K562 (cell line): ENCODE measurements at regions not wholly inside any gene's neighbourhood (a gene's known extent, or its start where the extent isn't known, plus 50 kb on each side); places are given as distances from the start of the nearest gene placed in this dataset.

Source experiments
- ATAC-seq: fragments of 200-7000 bp; cut with Tn5 transposase; 3 replicates; pipeline ENCODE4 v1.9.1; 2020; ENCODE audit warnings: moderate library complexity
- BruUV-seq: library from RNA; stranded (reverse); fragments of 400-500 nt; replicated peaks from 2 replicates; lab custom pipeline; 2021; lab: Mats Ljungman, UMichigan
- CTCF ChIA-PET: fragments of 300-600 bp; formaldehyde crosslinking; extraction: SDS; loops from one replicate; lab custom pipeline; 2021; ENCODE audit warnings: low intra/inter-chr PET ratio; lab: Yijun Ruan, JAX
- POLR2A ChIA-PET: fragments of 300-600, 350-650 bp; sonication (Branson Sonifier 250); formaldehyde crosslinking; extraction: SDS; loops from one replicate; lab custom pipeline; 2021; ENCODE audit warnings: antibody characterized with exemption, inconsistent platforms; lab: Yijun Ruan, JAX
- DNase-seq, 4 experiments: peaks; one replicate each; pipeline versions ENCODE4 v3.0.0 to v3.0.0-alpha.2; 2011 to 2018; ENCODE audit warnings: low spot score in 3 of 4, mixed read lengths in 3 of 4; ENCODE audit errors: extremely low read depth in 1 of 4
- FAIRE-seq: peaks from 2 replicates; lab custom pipeline; 2011; peaks lifted over from hg19 to GRCh38; lab: Jason Lieb, UNC
- H2AFZ ChIP-seq: 2 replicates; pipeline ENCODE4 v1.6.0; 2011; ENCODE audit warnings: low read depth, low read length, control low read depth, inconsistent platforms
- H3K27ac ChIP-seq: fragments of 200-600 bp; 3 replicates; pipeline ENCODE4 v1.8.0; 2011; ENCODE audit warnings: low read depth, mild to moderate bottlenecking, control low read depth, inconsistent platforms, low read length, moderate library complexity, mixed read lengths; ENCODE audit errors: extremely low read depth
- H3K27me3 ChIP-seq, 2 experiments: fragments of 300-600 bp in 1 of 2; 2 replicates in 1 of 2; 3 replicates in 1 of 2; pipeline versions ENCODE4 v1.6.0 to v1.8.0; 2011; ENCODE audit warnings: inconsistent platforms in 2 of 2, low read length in 2 of 2, mild to moderate bottlenecking in 1 of 2, mixed read lengths in 1 of 2, moderate library complexity in 1 of 2; ENCODE audit not compliant: control insufficient read depth in 2 of 2, insufficient read depth in 2 of 2
- H3K36me3 ChIP-seq: fragments of 300-600 bp; 3 replicates; pipeline ENCODE4 v1.8.0; 2011; ENCODE audit warnings: mild to moderate bottlenecking, low read length, inconsistent platforms; ENCODE audit not compliant: control insufficient read depth, insufficient read depth
- H3K4me1 ChIP-seq, 2 experiments: fragments of 200-600 bp in 1 of 2; replicated peaks in 1 of 2; 2 replicates in 1 of 2; 3 replicates in 1 of 2; pipeline versions ENCODE4 v1.5.1 to v1.8.0; 2011; ENCODE audit warnings: inconsistent platforms in 2 of 2, low read length in 2 of 2, mild to moderate bottlenecking in 1 of 2, mixed read lengths in 1 of 2, moderate library complexity in 1 of 2; ENCODE audit not compliant: control insufficient read depth in 2 of 2, insufficient read depth in 2 of 2
- H3K4me2 ChIP-seq: 2 replicates; pipeline ENCODE4 v1.6.1; 2011; ENCODE audit warnings: low read length, control low read depth, inconsistent platforms, mixed read lengths; ENCODE audit not compliant: insufficient read depth
- H3K4me3 ChIP-seq: fragments of 200-600 bp; sonication (generic), shearing (Covaris generic); 2 replicates; pipeline ENCODE4 v1.5.1; 2016; ENCODE audit warnings: control low read depth, inconsistent platforms
- H3K79me2 ChIP-seq: fragments of 200-600 bp; 3 replicates; pipeline ENCODE4 v1.8.0; 2011; ENCODE audit warnings: low read length, inconsistent platforms; ENCODE audit not compliant: control insufficient read depth, insufficient read depth
- H3K9ac ChIP-seq, 2 experiments: 2 replicates each; pipeline versions ENCODE4 v1.6.0 to v1.6.1; 2011; ENCODE audit warnings: low read depth in 2 of 2, low read length in 2 of 2, control low read depth in 1 of 2, inconsistent platforms in 1 of 2, mild to moderate bottlenecking in 1 of 2, mixed read lengths in 1 of 2; ENCODE audit not compliant: insufficient read depth in 1 of 2
- H3K9me1 ChIP-seq: one replicate; pipeline ENCODE4 v1.6.0; 2011; ENCODE audit warnings: inconsistent platforms, mild to moderate bottlenecking, low read length, moderate library complexity; ENCODE audit not compliant: control insufficient read depth, insufficient read depth
- H3K9me3 ChIP-seq: replicated peaks from 2 replicates; pipeline ENCODE4 v1.5.1; 2011; ENCODE audit warnings: low read depth, low read length, inconsistent platforms; ENCODE audit not compliant: control insufficient read depth, insufficient read depth
- H4K20me1 ChIP-seq: replicated peaks from 2 replicates; pipeline ENCODE4 v1.6.1; 2011; ENCODE audit warnings: low read length, inconsistent platforms, mixed read lengths; ENCODE audit not compliant: control insufficient read depth, insufficient read depth
- DEAF1 ChIP-seq: fragments of 450-650 bp; formaldehyde crosslinking; IDR thresholded peaks from 2 replicates; pipeline ENCODE4 v1.4.0; 2020; ENCODE audit warnings: mild to moderate bottlenecking, moderate library complexity
- FOXP1 ChIP-seq: sonication (generic); formaldehyde crosslinking; IDR thresholded peaks from 2 replicates; pipeline ENCODE4 v1.8.0; 2022; ENCODE audit warnings: mild to moderate bottlenecking, missing genetic modification reagents
- GABPA ChIP-seq: fragments of 200-800 bp; sonication (Bioruptor generic); conservative IDR thresholded peaks from 2 replicates; pipeline ENCODE4 v1.6.1; 2016; ENCODE audit warnings: low read depth, missing genetic modification characterization, missing compliant biosample characterization
- GTF2E2 ChIP-seq: fragments of 200-800 bp; sonication (Bioruptor generic); IDR thresholded peaks from 2 replicates; pipeline ENCODE4 v1.6.1; 2016; ENCODE audit warnings: missing genetic modification characterization, missing compliant biosample characterization
- MAX ChIP-seq: sonication (generic); formaldehyde crosslinking; IDR thresholded peaks from 2 replicates; pipeline ENCODE4 v1.9.0; 2022; ENCODE audit warnings: mild to moderate bottlenecking, missing genetic modification reagents
- MEF2D ChIP-seq: conservative IDR thresholded peaks from 2 replicates; pipeline ENCODE4 v1.6.1; 2016; ENCODE audit warnings: low read depth, missing genetic modification characterization, missing compliant biosample characterization
- ZNF175 ChIP-seq: fragments of 200-800 bp; sonication (Bioruptor generic); IDR thresholded peaks from 2 replicates; pipeline ENCODE4 v1.6.1; 2016; ENCODE audit warnings: low read depth, mild to moderate bottlenecking, missing genetic modification characterization, missing compliant biosample characterization
- ZNF311 ChIP-seq: fragments of 250-450 bp; sonication (Bioruptor Pico); IDR thresholded peaks from 2 replicates; pipeline ENCODE4 v1.4.0; 2020; ENCODE audit warnings: mild to moderate bottlenecking, moderate library complexity
- ZNF395 ChIP-seq: fragments of 200-800 bp; sonication (Bioruptor generic); IDR thresholded peaks from 2 replicates; pipeline ENCODE4 v1.6.1; 2017; ENCODE audit warnings: missing genetic modification characterization, missing compliant biosample characterization
- ZNF589 ChIP-seq: fragments of 200-800 bp; sonication (Bioruptor generic); IDR thresholded peaks from 2 replicates; pipeline ENCODE4 v1.6.1; 2016; ENCODE audit warnings: low read depth, missing genetic modification characterization, missing compliant biosample characterization
- WGBS: fragments of 100-300 bp; shearing (Covaris generic); methylation state at CpG from one replicate; pipeline ENCODE4 v1.1.6; 2016; ENCODE audit warnings: low coverage, mixed read lengths; ENCODE audit not compliant: insufficient coverage; ENCODE audit errors: missing lambda C conversion rate; 5-methylcytosine and 5-hydroxymethylcytosine counted together
- in situ Hi-C: fragments of 300-500 bp; cut with MboI; formaldehyde crosslinking; loops from 4 replicates; pipeline ENCODE4 v1.15.0; 2018; ENCODE audit warnings: inconsistent platforms, mixed read lengths
- intact Hi-C: fragments of 100-400 bp; cut with micrococcal nuclease; formaldehyde crosslinking; loops from 2 replicates; pipeline ENCODE4 v1.14.2; 2022

- peak; percentile 8; the same call in 1 of the 2 replicates for TF ChIP-seq DEAF1
- TF ChIP-seq GABPA (tag): no peak; the same call in 1 of the 2 replicates
- peak; percentile 52; the same call in 1 of the 2 replicates for TF ChIP-seq ZNF175
- peak; percentile 63; the same call in 1 of the 2 replicates for TF ChIP-seq ZNF311 (CRISPR knock-in tag)
- TF ChIP-seq, all 486 proteins: peak for 7
Observed at GRCh38 chr12:89236748-89237383, 115.4 kb downstream of the DUSP6 start (continued).

- no peaks in the 10 kb centered on the region for H4K20me1 ChIP-seq
- H3K9ac ChIP-seq: no peak overlapping the region
- H3K9me3 ChIP-seq: no peaks in the 10 kb centered on the region
- H3K36me3 ChIP-seq: no peaks in the 10 kb centered on the region
- H3K9me1 ChIP-seq: no peaks in the 10 kb centered on the region
- no peak overlapping the region for H3K4me3 ChIP-seq
- no peaks in the 10 kb centered on the region for H3K27me3 ChIP-seq
- WGBS: 0% methylated on average over 1 of the region's 1 CpG
- intact Hi-C loops: no loop called here
- ATAC-seq (no peak), DNase-seq (no peak)
- H3K79me2 ChIP-seq: no peaks in the 10 kb centered on the region
- no peak overlapping the region for H2AFZ ChIP-seq
- no peak overlapping the region for H3K4me2 ChIP-seq
- ChIA-PET CTCF (no interaction called here), POLR2A (interaction anchor here (0.6 to 1.3 kb wide), 2 partner anchors 11 to 35 kb away, joined by 3 to 4 read pairs; no protein-coding TSS in a partner anchor)
- TF ChIP-seq ZNF589 (CRISPR knock-in tag) (peak; percentile 39; the same call in 1 of the 2 replicates), FOXP1 (no peak), MAX (no peak), ZNF395 (CRISPR knock-in tag) (peak; percentile 85; the same call in 1 of the 2 replicates), MEF2D (0 out of 2 replicates have a peak, but pooled peaks have one; percentile 13), GTF2E2 (0 out of 2 replicates have a peak, but pooled peaks have one; percentile 2)
- TF ChIP-seq, all 486 proteins: peak for 4
- Histone ChIP-seq H3K4me1 (no peaks in the 10 kb centered on the region; a peak in 2 of 5 replicates), H3K27ac (no peak overlapping the region)
- BruUV-seq: no TSS peak
- in situ Hi-C loops: no loop called here
- no peak for FAIRE-seq
Observed at GRCh38 chr12:89236237-89236636, 116.1 kb downstream of the DUSP6 start.
